Activated CD4-positive, alpha-beta T cell treated with anti-CD3 and anti-CD28 coated beads, Interleukin-2, amount 10 ng/mL, durations not matched to agents 24 days and 14 days (primary cell): ENCODE measurements at regions not wholly inside any gene's neighbourhood (a gene's known extent, or its start where the extent isn't known, plus 50 kb on each side); places are given as distances from the start of the nearest gene placed in this dataset.
A peak's percentile ranks its signal among the peaks of the same experiment; 100 is the strongest.
"Not testable (repeated sequence)": the region's sequence is repeated elsewhere in the genome, so short reads cannot be mapped to it uniquely, and the experiment has no call there.

Source experiments
- DNase-seq: peaks from one replicate; pipeline ENCODE4 v3.0.0; 2022
- H3K27ac Mint-ChIP-seq: one replicate; pipeline ENCODE4 v1.8.0; 2022; ENCODE audit warnings: mild to moderate bottlenecking, mixed read lengths
- H3K27me3 Mint-ChIP-seq: one replicate; pipeline ENCODE4 v1.8.0; 2022; ENCODE audit warnings: mixed read lengths
- H3K36me3 Mint-ChIP-seq: one replicate; pipeline ENCODE4 v1.8.0; 2022; ENCODE audit warnings: low read depth, mild to moderate bottlenecking, mixed read lengths
- H3K4me1 Mint-ChIP-seq: one replicate; pipeline ENCODE4 v1.8.0; 2021; ENCODE audit warnings: mixed read lengths
- H3K4me3 Mint-ChIP-seq: one replicate; pipeline ENCODE4 v1.8.0; 2022; ENCODE audit warnings: mild to moderate bottlenecking, moderate library complexity, mixed read lengths
- H3K9me3 Mint-ChIP-seq: one replicate; pipeline ENCODE4 v1.8.0; 2021; ENCODE audit warnings: mixed read lengths
- intact Hi-C: fragments of 100-400 bp; cut with micrococcal nuclease; formaldehyde crosslinking; loops from one replicate; pipeline ENCODE4 v1.15.1; 2023

DNA sequence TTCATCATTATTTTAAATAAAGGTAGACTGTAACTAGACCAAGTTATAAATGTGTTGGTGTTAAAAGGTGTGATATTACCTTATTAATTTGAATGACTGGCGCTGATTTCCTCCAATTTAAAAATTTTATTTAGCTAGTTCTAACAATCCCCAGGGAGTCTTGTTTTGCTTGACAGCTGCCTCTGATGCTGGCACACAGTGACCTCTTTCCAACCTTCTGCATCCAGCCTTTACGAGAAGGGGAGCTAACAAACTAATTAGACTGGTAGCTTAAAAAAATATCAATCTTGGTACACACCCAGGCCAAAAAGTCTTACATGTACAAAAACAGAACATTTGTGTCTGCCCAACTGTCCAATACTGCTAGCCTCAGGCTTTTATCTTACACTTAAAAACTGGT, 51.8 kb upstream of the ENPEP start:
- intact Hi-C loops: no loop called here
- Mint-ChIP-seq H3K27ac (no peak overlapping the region), H3K4me3 (no peak overlapping the region), H3K36me3 (no peaks in the 10 kb centered on the region), H3K27me3 (no peaks in the 10 kb centered on the region), H3K9me3 (peaks cover 4% of the 10 kb centered on the region), H3K4me1 (no peaks in the 10 kb centered on the region)
- DNase-seq: no peak

DNA sequence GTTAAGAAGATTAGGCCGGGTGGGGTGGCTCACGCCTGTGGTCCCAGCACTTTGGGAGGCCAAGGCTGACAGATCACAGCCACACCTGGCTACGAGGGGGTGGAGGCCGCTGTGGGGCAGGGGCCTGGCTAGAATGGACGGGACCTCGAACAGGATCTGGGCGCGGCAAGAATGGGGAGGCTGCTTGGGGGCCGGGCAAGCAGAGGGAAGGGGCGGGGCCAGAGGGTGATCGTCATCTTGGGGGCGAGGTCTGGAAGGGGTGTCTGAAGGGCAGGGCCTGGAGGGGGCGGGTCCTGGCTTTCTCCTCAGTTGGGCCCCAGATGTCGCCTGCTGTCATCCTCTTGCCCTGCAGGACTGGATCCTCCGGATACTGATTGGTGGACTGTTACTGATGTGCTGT, 57.3 kb upstream of the ENPEP start:
- no peak overlapping the region for H3K27ac Mint-ChIP-seq
- no peak overlapping the region for H3K4me3 Mint-ChIP-seq
- intact Hi-C loops: no loop called here
- no peaks in the 10 kb centered on the region for H3K27me3 Mint-ChIP-seq
- no peak for DNase-seq
- no peaks in the 10 kb centered on the region for H3K4me1 Mint-ChIP-seq
- H3K36me3 Mint-ChIP-seq: no peaks in the 10 kb centered on the region
- H3K9me3 Mint-ChIP-seq: no peaks in the 10 kb centered on the region

DNA sequence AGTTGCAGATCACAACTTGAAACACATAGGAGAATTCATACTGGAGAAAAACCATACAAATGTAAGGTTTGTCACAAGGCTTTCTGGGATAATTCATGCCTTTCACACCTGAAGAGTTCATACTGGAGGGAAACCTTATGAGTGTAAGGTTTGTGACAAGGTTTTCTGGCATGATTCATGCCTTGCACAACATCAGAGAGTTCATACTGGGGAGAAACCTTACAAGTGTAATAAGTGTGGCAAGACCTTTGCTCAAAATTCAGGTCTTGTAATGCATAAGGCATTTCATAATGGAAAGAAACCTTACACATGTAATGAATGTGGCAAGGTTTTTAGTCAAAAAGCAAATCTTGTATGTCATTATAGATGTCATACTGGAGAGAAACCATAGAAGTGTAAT, 58.8 kb upstream of the ENPEP start:
- no peak overlapping the region for H3K27ac Mint-ChIP-seq
- H3K4me3 Mint-ChIP-seq: no peak overlapping the region
- no peaks in the 10 kb centered on the region for H3K36me3 Mint-ChIP-seq
- no peaks in the 10 kb centered on the region for H3K9me3 Mint-ChIP-seq
- DNase-seq: no peak
- intact Hi-C loops: no loop called here
- no peaks in the 10 kb centered on the region for H3K27me3 Mint-ChIP-seq
- no peaks in the 10 kb centered on the region for H3K4me1 Mint-ChIP-seq

DNA sequence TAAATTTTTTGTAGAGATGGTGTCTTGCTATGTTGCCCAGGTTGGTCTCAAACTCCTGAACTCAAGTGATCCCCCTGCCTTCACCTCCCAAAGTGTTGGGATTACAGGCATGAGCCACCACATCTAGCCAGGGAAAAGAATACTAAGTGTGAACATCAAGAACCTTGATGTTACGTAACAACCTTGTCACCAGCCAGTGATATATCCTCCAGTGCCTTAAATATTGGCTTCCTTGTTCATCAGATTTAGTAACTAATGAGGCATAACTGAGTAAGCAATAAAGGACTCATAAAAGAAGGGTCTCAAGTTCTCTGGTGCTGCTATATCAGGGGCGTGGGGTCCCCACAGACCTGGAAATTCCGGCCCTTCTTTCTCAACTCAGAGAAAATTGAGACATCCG, 60.5 kb upstream of the ENPEP start:
- no peaks in the 10 kb centered on the region for H3K9me3 Mint-ChIP-seq
- H3K27ac Mint-ChIP-seq: no peak overlapping the region
- H3K36me3 Mint-ChIP-seq: no peaks in the 10 kb centered on the region
- H3K4me3 Mint-ChIP-seq: no peak overlapping the region
- H3K27me3 Mint-ChIP-seq: no peaks in the 10 kb centered on the region
- H3K4me1 Mint-ChIP-seq: no peaks in the 10 kb centered on the region
- intact Hi-C loops: no loop called here
- DNase-seq: no peak

DNA sequence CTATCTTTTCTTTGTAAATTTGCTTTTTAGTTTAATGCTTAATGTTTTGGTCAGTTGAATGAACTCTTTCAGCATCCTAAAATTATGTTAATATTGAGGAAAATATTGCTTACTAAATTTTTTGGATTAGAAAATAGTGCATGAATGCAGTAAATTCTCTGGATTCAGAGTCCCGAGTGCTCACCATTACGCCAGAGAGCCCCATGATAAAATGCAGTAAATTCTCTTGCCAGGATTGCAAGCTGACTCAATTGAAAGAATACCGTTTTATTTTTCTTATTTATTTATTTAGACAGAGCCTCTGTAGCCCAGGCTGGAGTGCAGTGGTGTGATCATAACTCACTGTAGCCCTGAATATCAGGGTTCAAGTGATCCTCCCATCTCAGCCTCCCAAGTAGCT, 60.9 kb upstream of the ENPEP start:
- Mint-ChIP-seq H3K4me1 (no peaks in the 10 kb centered on the region), H3K27ac (no peak overlapping the region), H3K4me3 (no peak overlapping the region), H3K27me3 (no peaks in the 10 kb centered on the region), H3K36me3 (no peaks in the 10 kb centered on the region), H3K9me3 (no peaks in the 10 kb centered on the region)
- intact Hi-C loops: no loop called here
- DNase-seq: no peak

DNA sequence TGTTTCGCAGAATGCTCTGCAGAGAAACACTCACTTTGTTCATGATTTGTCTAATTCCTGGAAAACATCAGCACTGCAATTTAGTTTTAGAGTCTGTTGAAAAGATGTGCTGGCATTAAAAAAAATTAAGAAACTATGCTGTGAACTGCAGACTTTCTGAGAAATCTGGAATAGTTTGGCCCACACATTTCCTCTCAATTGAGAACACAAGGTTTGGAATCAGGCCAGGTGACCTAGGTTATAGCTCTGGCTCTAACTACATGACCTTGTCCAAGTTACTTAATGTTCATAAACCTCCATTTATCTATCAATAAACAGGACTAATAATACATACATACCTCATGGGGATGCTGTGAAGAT, 61.4 kb upstream of the ENPEP start:
- H3K27ac Mint-ChIP-seq: no peak overlapping the region
- intact Hi-C loops: no loop called here

DNA sequence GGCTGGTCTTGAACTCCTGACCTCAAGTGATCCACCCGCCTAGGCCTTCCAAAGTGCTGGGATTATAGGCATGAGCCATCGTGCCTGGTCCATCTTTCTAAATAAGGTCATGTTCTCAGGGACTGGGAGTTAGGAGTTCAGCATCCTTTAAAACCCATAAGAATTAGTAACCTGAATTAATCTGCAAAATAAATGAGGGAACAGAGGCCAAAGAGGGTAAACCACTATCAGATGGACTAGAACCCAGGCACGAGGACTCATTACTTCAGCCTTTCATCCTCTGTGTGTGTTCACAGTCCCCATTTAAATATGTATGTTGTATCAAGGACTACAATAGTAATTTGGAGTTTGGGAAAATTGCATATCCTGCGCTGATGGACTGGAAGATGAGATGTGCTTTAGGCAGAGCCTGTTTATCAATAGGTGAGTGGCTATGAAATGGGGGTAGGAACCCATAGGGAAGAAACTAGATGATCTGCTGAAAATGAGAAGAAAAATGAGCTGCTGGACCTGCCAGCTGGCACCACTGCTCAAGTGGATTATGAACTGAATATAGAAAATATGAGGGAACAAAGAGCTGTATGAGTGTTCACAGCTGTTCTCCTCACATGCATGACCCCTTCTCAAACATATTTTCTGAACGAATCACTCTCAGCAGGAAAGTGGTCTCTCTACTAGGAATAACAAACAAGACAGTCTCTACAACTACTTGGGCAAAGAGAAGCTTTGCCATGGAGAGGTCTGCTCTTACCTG, 62.0 kb upstream of the ENPEP start:
- DNase-seq, H3K4me1 Mint-ChIP-seq, H3K27ac Mint-ChIP-seq, H3K4me3 Mint-ChIP-seq, H3K27me3 Mint-ChIP-seq, H3K36me3 Mint-ChIP-seq, intact Hi-C loops, H3K9me3 Mint-ChIP-seq: not testable (repeated sequence)

More for the DNA sequence above, 61.4 kb upstream of the ENPEP start:
- H3K4me3 Mint-ChIP-seq: no peak overlapping the region
- H3K9me3 Mint-ChIP-seq: no peaks in the 10 kb centered on the region
- H3K27me3 Mint-ChIP-seq: no peaks in the 10 kb centered on the region
- DNase-seq: no peak
- H3K36me3 Mint-ChIP-seq: no peaks in the 10 kb centered on the region
- no peaks in the 10 kb centered on the region for H3K4me1 Mint-ChIP-seq

DNA sequence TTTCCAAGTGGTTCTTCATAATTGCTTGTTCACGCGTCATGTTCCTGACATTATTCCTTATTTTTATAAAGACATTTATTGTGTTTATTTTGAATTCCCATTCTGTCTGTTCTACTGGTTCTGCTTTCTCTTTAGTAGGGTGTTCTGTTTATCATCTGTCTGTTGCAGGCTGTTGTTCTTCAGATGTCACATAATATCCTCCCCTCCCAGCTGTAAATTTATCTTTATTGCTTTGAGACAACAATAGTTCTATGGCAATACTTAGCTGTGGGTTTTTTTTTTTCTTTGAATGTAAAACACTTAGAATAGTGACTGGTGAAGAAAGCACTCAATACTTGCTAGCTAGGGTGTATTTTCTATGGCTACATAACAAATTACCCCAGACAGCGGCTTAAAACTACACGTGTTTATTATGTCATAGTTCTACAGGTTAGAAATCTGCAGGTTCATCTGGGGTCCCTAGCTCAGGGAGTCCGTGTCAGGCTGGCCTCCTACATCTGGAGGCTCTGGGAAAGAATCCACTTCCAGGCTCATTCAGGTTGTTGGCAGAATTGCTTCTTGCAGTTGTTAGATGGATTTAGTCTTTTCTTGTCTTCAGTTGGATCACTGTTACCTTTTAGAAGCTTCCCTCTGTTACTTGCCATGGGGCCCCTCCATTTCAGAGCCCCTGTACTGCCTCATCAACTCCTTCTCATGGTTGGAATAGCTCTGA, 63.4 kb upstream of the ENPEP start:
- Mint-ChIP-seq H3K36me3 (no peaks in the 10 kb centered on the region), H3K27ac (no peak overlapping the region), H3K4me1 (no peaks in the 10 kb centered on the region), H3K9me3 (no peaks in the 10 kb centered on the region), H3K27me3 (no peaks in the 10 kb centered on the region), H3K4me3 (no peak overlapping the region)
- DNase-seq: no peak
- intact Hi-C loops: no loop called here

DNA sequence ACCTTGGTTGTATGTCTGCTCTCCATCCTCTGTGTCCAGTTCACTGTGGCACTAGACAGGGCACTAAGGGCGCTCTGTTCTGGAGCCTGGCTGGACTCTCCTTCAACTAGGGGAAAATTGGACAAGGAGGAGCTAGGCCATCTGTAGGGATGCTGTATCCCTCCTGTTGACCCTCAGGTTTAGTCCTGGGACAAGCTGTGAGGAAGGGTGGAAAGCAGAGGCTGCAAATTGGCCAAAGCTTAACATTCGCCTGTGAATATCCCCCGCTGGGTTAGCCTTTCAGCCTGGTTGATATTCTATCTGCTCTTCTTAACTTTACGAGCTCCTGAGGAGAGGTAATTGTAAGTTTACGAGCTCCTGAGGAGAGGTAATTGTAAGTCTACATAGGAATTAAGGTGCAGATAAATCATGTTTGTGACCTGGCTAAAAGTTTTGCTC, 64.4 kb upstream of the ENPEP start:
- Mint-ChIP-seq H3K4me3 (peak overlapping the region; percentile 63), H3K4me1 (no peaks in the 10 kb centered on the region)
- intact Hi-C loops: no loop called here

DNA sequence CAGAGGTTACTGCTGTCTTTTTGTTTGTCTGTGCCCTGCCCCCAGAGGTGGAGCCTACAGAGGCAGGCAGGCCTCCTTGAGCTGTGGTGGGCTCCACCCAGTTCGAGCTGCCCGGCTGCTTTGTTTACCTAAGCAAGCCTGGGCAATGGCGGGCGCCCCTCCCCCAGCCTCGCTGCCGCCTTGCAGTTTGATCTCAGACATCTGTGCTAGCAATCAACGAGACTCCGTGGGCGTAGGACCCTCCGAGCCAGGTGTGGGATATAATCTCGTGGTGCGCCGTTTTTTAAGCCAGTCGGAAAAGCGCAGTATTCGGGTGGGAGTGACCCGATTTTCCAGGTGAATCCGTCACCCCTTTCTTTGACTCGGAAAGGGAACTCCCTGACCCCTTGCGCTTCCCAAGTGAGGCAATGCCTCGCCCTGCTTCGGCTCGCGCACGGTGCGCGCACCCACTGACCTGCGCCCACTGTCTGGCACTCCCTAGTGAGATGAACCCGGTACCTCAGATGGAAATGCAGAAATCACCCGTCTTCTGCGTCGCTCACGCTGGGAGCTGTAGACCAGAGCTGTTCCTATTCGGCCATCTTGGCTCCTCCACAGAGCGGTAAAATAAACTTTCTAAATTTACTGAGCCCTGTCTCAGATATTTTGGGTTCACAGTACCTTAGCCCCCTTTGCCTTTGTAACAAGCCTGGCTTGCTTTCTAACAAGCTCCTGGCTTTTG, 64.9 kb upstream of the ENPEP start:
- H3K9me3 Mint-ChIP-seq, H3K4me1 Mint-ChIP-seq, DNase-seq, H3K27ac Mint-ChIP-seq, intact Hi-C loops, H3K27me3 Mint-ChIP-seq, H3K36me3 Mint-ChIP-seq: not testable (repeated sequence)
- peak overlapping the region; percentile 63 for H3K4me3 Mint-ChIP-seq

More for the DNA sequence above, 64.4 kb upstream of the ENPEP start:
- Mint-ChIP-seq H3K9me3 (no peaks in the 10 kb centered on the region), H3K27me3 (no peaks in the 10 kb centered on the region), H3K36me3 (no peaks in the 10 kb centered on the region), H3K27ac (no peak overlapping the region)
- no peak for DNase-seq

DNA sequence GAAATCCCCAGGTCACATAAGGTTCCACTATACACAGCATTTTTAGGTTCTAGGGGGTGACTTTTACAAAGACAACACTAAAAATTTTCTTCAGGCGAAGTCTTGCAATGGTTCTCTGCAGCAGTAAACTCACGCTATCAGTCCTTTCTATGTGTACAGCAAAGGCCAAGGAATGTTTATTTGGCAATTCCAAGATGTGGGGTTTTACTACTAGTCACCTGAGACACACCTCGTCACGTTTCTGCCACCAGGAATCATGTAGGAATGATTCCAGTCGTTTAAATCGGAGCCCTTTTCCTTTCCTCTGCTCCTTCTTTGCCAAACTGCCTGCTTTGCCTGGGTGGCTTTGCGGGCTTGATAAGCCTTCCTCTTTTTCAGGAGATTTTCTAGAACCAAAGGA, 75.9 kb upstream of the ENPEP start:
- intact Hi-C loops: no loop called here
- no peaks in the 10 kb centered on the region for H3K4me1 Mint-ChIP-seq
- no peak overlapping the region for H3K4me3 Mint-ChIP-seq
- peaks cover under 1% of the 10 kb centered on the region for H3K9me3 Mint-ChIP-seq
- peaks cover 3% of the 10 kb centered on the region for H3K27me3 Mint-ChIP-seq
- no peak for DNase-seq
- no peak overlapping the region for H3K27ac Mint-ChIP-seq
- H3K36me3 Mint-ChIP-seq: no peaks in the 10 kb centered on the region

DNA sequence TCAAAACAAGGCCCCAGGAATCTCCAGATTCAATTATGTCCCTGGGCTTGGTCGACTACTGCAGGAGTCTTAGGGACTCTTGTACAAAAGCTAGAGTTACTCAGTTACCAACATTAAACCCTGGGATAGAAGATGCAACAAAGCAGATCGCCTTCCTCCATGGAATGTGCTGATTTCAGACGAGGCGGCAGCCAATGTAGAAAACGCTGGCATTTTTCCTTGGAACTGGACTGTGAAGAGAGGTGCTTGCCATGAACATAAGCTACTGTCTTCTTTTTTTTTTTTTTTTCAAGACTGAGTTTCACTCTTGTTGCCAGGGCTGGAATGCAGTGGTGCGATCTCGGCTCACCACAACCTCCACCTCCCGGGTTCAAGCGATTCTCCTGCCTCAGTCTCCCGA, 76.9 kb upstream of the ENPEP start:
- H3K27ac Mint-ChIP-seq, H3K4me1 Mint-ChIP-seq, H3K36me3 Mint-ChIP-seq, intact Hi-C loops, DNase-seq, H3K27me3 Mint-ChIP-seq, H3K9me3 Mint-ChIP-seq, H3K4me3 Mint-ChIP-seq: not testable (repeated sequence)

DNA sequence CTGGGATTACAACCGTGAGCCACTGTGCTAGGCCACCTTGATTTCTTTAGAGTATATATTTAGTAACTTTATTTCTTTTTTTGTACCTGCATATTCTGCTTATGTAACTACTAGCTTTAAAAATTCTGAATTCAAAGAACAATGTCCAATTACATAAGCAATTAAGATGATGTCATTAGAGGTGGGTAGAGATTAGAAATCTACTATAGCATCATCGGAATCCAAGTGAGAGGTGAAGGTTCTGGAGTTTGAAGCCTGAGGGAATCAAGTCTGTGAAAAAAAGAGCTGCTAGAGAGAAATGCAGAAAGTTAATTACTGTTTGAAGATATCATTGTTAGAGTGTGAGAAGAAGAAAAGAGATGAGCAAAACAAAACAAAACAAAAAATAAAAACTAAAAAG, 79.0 kb upstream of the ENPEP start:
- intact Hi-C loops: no loop called here
- Mint-ChIP-seq H3K36me3 (no peaks in the 10 kb centered on the region), H3K4me1 (no peaks in the 10 kb centered on the region), H3K9me3 (no peaks in the 10 kb centered on the region), H3K27me3 (peaks cover 5% of the 10 kb centered on the region), H3K4me3 (no peak overlapping the region), H3K27ac (no peak overlapping the region)
- DNase-seq: no peak

DNA sequence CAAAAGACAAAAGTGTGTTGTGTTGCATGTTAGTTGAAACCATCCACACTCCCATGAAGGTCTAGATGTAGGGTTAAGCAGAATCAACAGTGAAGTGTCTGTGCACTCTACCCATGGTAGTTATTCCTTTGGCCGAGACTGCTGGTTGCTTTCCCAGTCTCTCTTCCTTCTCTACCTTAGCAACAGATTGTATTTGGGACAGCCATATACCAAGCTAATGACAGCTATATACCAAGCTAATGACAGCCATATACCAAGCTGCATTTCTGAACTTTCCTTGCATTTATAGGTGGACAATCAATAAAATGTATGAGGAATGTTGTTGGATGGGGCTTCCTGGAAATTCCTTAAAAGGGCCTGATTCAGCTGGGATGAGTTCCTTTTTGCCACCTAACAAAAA, 80.5 kb upstream of the ENPEP start:
- Mint-ChIP-seq H3K27me3 (peaks cover 5% of the 10 kb centered on the region), H3K4me3 (no peak overlapping the region), H3K27ac (no peak overlapping the region), H3K36me3 (no peaks in the 10 kb centered on the region), H3K9me3 (no peaks in the 10 kb centered on the region), H3K4me1 (no peaks in the 10 kb centered on the region)
- no peak for DNase-seq
- intact Hi-C loops: no loop called here
